Esophagus muscularis mucosa (tissue), 4 donors: ENCODE measurements at regions not wholly inside any gene's neighbourhood (a gene's known extent, or its start where the extent isn't known, plus 50 kb on each side); places are given as distances from the start of the nearest gene placed in this dataset.

Experiments
- DNase-seq: peaks from one replicate; pipeline ENCODE4 v3.0.0-alpha.2; 2017; ENCODE audit errors: extremely low spot score
- H3K27ac ChIP-seq, 4 donors: fragments of 200-600 bp; sonication (generic); replicated peaks in 1 of 4; 1 replicate in 3 of 4; 2 replicates in 1 of 4; pipeline ENCODE4 v1.5.1; 2016 to 2019; ENCODE audit warnings: mild to moderate bottlenecking in 1 of 4
- H3K27me3 ChIP-seq, 4 donors: fragments of 200-600 bp; sonication (generic); one replicate each; pipeline versions ENCODE4 v1.5.1 to v1.6.0; 2016 to 2019
- H3K36me3 ChIP-seq, 4 donors: fragments of 200-600 bp; sonication (generic); one replicate each; pipeline ENCODE4 v1.5.1; 2016 to 2019
- H3K4me1 ChIP-seq, 4 donors: fragments of 200-600 bp; sonication (generic); one replicate each; pipeline ENCODE4 v1.5.1; 2016 to 2019
- H3K4me3 ChIP-seq, 4 donors: fragments of 200-600 bp; sonication (generic); 1 replicate in 2 of 4; 2 replicates in 2 of 4; pipeline ENCODE4 v1.5.1; 2016 to 2019; ENCODE audit warnings: mild to moderate bottlenecking in 4 of 4, moderate library complexity in 1 of 4
- H3K9me3 ChIP-seq, 4 donors: fragments of 200-600 bp; sonication (generic); 1 replicate in 3 of 4; 2 replicates in 1 of 4; pipeline ENCODE4 v1.5.1; 2016 to 2019
- EP300 ChIP-seq: sonication (generic); formaldehyde crosslinking; IDR thresholded peaks from one replicate; pipeline ENCODE4 v1.6.1; 2017; ENCODE audit warnings: antibody characterized with exemption
- POLR2A ChIP-seq: fragments of 450-650 bp; IDR thresholded peaks from one replicate; pipeline ENCODE4 v1.6.1; 2017; ENCODE audit warnings: antibody characterized with exemption, moderate library complexity, mild to moderate bottlenecking, low read depth
- POLR2AphosphoS5 ChIP-seq, 2 donors: sonication (generic); formaldehyde crosslinking; IDR thresholded peaks; one replicate each; pipeline ENCODE4 v1.6.1; 2017; ENCODE audit warnings: antibody characterized with exemption in 2 of 2
- WGBS: methylation state at CpG from one replicate; pipeline ENCODE4 v1.1.5; 2018; 5-methylcytosine and 5-hydroxymethylcytosine counted together
- intact Hi-C: fragments of 100-400 bp; cut with DNase I; formaldehyde crosslinking; loops from one replicate; pipeline ENCODE4 v1.15.1; 2023
- TF ChIP-seq, protein P1 (sequence below), 3 experiments: fragments of 200-600 bp in 2 of 3; fragments of 450-650 bp in 1 of 3; sonication (generic) in 2 of 3; IDR thresholded peaks; one replicate each; pipeline ENCODE4 v1.5.1; 2017 to 2019; ENCODE audit warnings: antibody characterized with exemption in 3 of 3, mild to moderate bottlenecking in 2 of 3, moderate library complexity in 1 of 3

DNA sequence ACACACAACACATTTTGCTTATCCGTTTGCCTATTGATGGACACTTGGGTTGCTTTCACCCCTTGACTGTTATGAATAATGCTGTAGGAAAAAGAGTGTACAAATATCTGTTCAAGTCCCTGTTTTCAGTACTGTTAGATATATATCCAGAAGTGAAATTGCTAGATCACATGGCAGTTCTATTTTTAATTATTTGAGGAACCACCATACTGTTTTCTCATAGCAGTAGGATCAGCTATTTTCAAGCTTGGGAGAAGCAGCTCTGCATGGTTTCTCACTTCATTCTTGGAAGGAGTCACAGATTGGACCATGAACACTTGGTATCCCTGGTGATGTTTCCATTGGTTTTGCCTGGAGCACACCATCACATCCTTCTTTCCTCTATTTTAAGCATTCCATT lies 114.4 kb upstream of the ZP4 start:
- H3K27ac ChIP-seq: no peak overlapping the region
- no peak overlapping the region for H3K4me3 ChIP-seq
- H3K9me3 ChIP-seq: no peaks in the 10 kb centered on the region
- intact Hi-C loops: no loop called here
- no peak for DNase-seq
- TF ChIP-seq, protein P1, sequence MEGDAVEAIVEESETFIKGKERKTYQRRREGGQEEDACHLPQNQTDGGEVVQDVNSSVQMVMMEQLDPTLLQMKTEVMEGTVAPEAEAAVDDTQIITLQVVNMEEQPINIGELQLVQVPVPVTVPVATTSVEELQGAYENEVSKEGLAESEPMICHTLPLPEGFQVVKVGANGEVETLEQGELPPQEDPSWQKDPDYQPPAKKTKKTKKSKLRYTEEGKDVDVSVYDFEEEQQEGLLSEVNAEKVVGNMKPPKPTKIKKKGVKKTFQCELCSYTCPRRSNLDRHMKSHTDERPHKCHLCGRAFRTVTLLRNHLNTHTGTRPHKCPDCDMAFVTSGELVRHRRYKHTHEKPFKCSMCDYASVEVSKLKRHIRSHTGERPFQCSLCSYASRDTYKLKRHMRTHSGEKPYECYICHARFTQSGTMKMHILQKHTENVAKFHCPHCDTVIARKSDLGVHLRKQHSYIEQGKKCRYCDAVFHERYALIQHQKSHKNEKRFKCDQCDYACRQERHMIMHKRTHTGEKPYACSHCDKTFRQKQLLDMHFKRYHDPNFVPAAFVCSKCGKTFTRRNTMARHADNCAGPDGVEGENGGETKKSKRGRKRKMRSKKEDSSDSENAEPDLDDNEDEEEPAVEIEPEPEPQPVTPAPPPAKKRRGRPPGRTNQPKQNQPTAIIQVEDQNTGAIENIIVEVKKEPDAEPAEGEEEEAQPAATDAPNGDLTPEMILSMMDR (IDR thresholded peaks at IDR 0.05): no peak
- TF ChIP-seq POLR2A: no peak
- no peak for TF ChIP-seq EP300
- TF ChIP-seq POLR2AphosphoS5 (IDR thresholded peaks at IDR 0.05): no peak
- WGBS: 70% methylated on average over 1 of the region's 1 CpG
- H3K36me3 ChIP-seq: no peaks in the 10 kb centered on the region
- no peaks in the 10 kb centered on the region for H3K4me1 ChIP-seq
- H3K27me3 ChIP-seq: no peaks in the 10 kb centered on the region

- H3K36me3 ChIP-seq: no peaks in the 10 kb centered on the region
- no peaks in the 10 kb centered on the region for H3K4me1 ChIP-seq
- H3K4me3 ChIP-seq: no peak overlapping the region
- no peaks in the 10 kb centered on the region for H3K27me3 ChIP-seq
- DNase-seq: no peak
- intact Hi-C loops: no loop called here
- TF ChIP-seq POLR2A (no peak), POLR2AphosphoS5 (IDR thresholded peaks at IDR 0.05) (no peak), EP300 (no peak)
- TF ChIP-seq, protein P1 (IDR thresholded peaks at IDR 0.05): no peak
- H3K27ac ChIP-seq: no peak overlapping the region
- H3K9me3 ChIP-seq: no peaks in the 10 kb centered on the region
- 25% methylated on average over 1 of the region's 1 CpG for WGBS
Observed at GRCh38 chr1:238001818-238002217, 111.1 kb upstream of the ZP4 start.

- intact Hi-C loops: no loop called here
- no peaks in the 10 kb centered on the region for H3K9me3 ChIP-seq
- no peaks in the 10 kb centered on the region for H3K4me1 ChIP-seq
- no peaks in the 10 kb centered on the region for H3K27me3 ChIP-seq
- H3K36me3 ChIP-seq: no peaks in the 10 kb centered on the region
- H3K4me3 ChIP-seq: no peak overlapping the region
- 80% methylated on average over 4 of the region's 4 CpGs for WGBS
- no peak overlapping the region for H3K27ac ChIP-seq
- no peak for DNase-seq
- TF ChIP-seq POLR2AphosphoS5 (IDR thresholded peaks at IDR 0.05): no peak
- no peak for TF ChIP-seq EP300
- TF ChIP-seq POLR2A: no peak
- TF ChIP-seq, protein P1 (IDR thresholded peaks at IDR 0.05): no peak
Observed at GRCh38 chr1:237999426-238000052, 108.8 kb upstream of the ZP4 start.

DNA sequence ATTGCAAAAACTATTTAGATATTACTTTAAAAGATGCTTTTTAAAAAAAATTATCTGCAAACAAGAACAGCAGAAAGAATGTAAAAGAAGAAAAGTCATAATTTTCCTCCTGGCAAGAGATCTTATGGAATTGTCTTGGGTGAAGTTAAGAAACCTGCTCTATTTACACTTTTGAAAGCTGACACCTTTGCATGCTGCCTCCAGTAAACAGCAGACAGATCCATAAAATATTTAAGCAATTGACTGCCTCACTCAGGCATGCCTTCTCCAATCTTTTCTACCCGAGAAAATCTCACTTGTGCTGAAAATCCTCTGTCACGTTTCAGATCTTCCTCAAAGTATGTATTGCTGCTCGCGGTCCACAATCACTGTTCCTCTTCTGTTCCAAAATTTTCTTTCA lies 107.9 kb upstream of the ZP4 start:
- Histone ChIP-seq H3K4me1 (no peaks in the 10 kb centered on the region), H3K9me3 (no peaks in the 10 kb centered on the region), H3K36me3 (no peaks in the 10 kb centered on the region), H3K27ac (no peak overlapping the region), H3K27me3 (no peaks in the 10 kb centered on the region), H3K4me3 (no peak overlapping the region)
- 74% methylated on average over 4 of the region's 4 CpGs for WGBS
- no peak for DNase-seq
- TF ChIP-seq POLR2AphosphoS5 (IDR thresholded peaks at IDR 0.05): no peak
- no peak for TF ChIP-seq POLR2A
- TF ChIP-seq, protein P1 (IDR thresholded peaks at IDR 0.05): no peak
- no peak for TF ChIP-seq EP300
- intact Hi-C loops: no loop called here

DNA sequence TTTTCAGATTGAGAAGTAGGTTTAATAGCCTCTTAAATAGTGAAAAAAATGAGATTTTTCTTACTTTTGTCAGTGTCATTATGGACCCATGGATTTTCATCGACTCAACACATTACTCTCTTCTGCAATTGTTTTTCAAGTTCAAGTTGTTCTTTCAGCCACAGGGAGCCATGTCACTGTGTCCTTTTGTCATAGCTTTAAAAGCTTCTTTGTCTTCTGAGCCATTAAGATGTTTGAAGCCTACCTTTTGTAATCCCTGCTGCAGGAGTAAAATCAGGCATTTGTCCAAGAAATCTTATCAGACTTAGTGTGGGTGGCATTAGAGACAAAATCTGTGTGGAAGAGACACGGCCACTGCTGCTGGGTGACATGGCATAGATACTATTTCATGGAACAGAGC lies 92.8 kb upstream of the ZP4 start:
- no peak for DNase-seq
- WGBS: 78% methylated on average over 2 of the region's 2 CpGs
- Histone ChIP-seq H3K4me3 (no peak overlapping the region), H3K36me3 (no peaks in the 10 kb centered on the region), H3K9me3 (no peaks in the 10 kb centered on the region), H3K27me3 (no peaks in the 10 kb centered on the region), H3K4me1 (no peaks in the 10 kb centered on the region), H3K27ac (no peak overlapping the region)
- TF ChIP-seq, protein P1 (IDR thresholded peaks at IDR 0.05): no peak
- TF ChIP-seq POLR2A: no peak
- no peak for TF ChIP-seq POLR2AphosphoS5 (IDR thresholded peaks at IDR 0.05)
- no peak for TF ChIP-seq EP300
- intact Hi-C loops: no loop called here
